Stimulated activated naive CD4-positive, alpha-beta T cell (primary cell): ENCODE measurements at regions not wholly inside any gene's neighbourhood (a gene's known extent, or its start where the extent isn't known, plus 50 kb on each side); places are given as distances from the start of the nearest gene placed in this dataset.

Experiments used
- DNase-seq, 6 experiments: peaks; one replicate each; lab custom pipeline; 2025; lab: John Stamatoyannopoulos, UW

- no peak for DNase-seq
These were observed 142.5 kb upstream of the DPT start for GRCh38 chr1:168871531-168871930.

GRCh38 chr1:168875831-168876230 lies 146.8 kb upstream of the DPT start:
- no peak for DNase-seq

- no peak for DNase-seq
These were observed 147.8 kb upstream of the DPT start for GRCh38 chr1:168876830-168877229.

GRCh38 chr1:168879896-168880734 lies 151.1 kb upstream of the DPT start:
- no peak for DNase-seq

GRCh38 chr1:168881656-168882260 lies 152.8 kb upstream of the DPT start:
- DNase-seq, result no peak

GRCh38 chr1:168887381-168887780 lies 158.4 kb upstream of the DPT start:
- DNase-seq, result no peak

GRCh38 chr1:168888418-168888817 lies 159.4 kb upstream of the DPT start:
- no peak for DNase-seq

- DNase-seq, result no peak
These were observed 163.9 kb upstream of the DPT start for GRCh38 chr1:168892931-168893330.

GRCh38 chr1:168893359-168893801 lies 164.4 kb upstream of the DPT start:
- no peak for DNase-seq

GRCh38 chr1:168894397-168894903 lies 165.4 kb upstream of the DPT start:
- DNase-seq, result no peak

GRCh38 chr1:168897249-168897648 lies 168.2 kb upstream of the DPT start:
- no peak for DNase-seq

- DNase-seq, result no peak
These were observed 174.3 kb upstream of the DPT start for GRCh38 chr1:168903237-168903830.

- no peak for DNase-seq
These were observed 176.6 kb upstream of the DPT start for GRCh38 chr1:168905633-168906032.

GRCh38 chr1:168906367-168906766 lies 177.4 kb upstream of the DPT start:
- DNase-seq, result no peak

- no peak for DNase-seq
These were observed 178.0 kb upstream of the DPT start for GRCh38 chr1:168907053-168907452.

- DNase-seq, result no peak
These were observed 178.9 kb upstream of the DPT start for GRCh38 chr1:168907786-168908348.

- DNase-seq, result no peak
These were observed 181.4 kb upstream of the DPT start for GRCh38 chr1:168910403-168910802.

- DNase-seq, result no peak
These were observed 182.4 kb upstream of the DPT start for GRCh38 chr1:168911370-168911769.

GRCh38 chr1:168913711-168914463 lies 184.9 kb upstream of the DPT start:
- no peak for DNase-seq

GRCh38 chr1:168917309-168917708 lies 188.3 kb upstream of the DPT start:
- DNase-seq, result no peak

- no peak for DNase-seq
These were observed 188.7 kb upstream of the ATP1B1 start for GRCh38 chr1:168917796-168918195.
